ENCODE measurements at regions not wholly inside any gene's neighbourhood (a gene's known extent, or its start where the extent isn't known, plus 50 kb on each side); places are given as distances from the start of the nearest gene placed in this dataset.

DNA sequence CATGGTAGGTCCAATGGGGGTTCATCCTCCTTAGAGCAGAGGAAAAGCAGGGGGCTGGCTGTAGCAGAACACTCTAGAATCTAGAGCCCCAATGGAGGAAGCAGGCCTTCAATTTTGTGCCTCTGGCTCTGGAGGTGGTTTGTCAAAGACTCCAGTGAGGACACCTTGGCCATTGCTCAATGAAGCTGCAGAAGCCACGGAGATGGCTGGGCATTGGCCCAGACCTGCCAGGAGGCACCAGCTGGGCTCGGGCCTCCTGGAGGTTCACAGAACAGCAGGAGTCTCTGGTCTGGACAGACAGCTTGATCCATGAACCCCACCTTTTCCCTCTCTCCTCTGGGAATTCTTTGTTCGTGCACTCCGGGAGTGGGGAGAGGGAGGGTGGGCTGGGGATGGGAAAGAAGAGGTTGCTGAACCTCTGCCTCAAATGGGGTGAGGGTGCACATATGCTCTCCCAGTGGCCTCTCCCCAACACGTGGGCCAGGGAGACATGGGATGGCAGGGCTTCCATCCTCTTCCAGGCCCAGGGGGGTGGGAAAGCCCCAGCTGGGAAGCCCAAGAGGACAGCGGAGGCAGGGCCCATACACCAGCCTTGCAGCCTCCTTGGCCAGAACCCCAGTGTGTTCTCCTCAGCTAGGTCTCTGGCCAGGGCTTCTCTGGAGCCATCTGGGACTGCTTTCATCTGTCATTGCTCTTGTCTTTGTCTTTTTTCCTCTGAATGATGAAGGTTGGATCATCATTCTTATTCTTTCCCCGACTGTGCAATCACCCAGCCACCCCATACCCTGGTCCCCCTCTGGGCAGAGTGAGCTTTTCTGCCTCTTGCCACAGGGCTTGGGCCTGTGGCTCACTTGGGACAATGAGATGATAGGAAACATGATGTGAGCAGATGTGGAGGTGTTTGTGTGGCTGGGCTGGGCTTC, 1019.4 kb downstream of the BRD1 start:
- TF ChIP-seq, protein P1, sequence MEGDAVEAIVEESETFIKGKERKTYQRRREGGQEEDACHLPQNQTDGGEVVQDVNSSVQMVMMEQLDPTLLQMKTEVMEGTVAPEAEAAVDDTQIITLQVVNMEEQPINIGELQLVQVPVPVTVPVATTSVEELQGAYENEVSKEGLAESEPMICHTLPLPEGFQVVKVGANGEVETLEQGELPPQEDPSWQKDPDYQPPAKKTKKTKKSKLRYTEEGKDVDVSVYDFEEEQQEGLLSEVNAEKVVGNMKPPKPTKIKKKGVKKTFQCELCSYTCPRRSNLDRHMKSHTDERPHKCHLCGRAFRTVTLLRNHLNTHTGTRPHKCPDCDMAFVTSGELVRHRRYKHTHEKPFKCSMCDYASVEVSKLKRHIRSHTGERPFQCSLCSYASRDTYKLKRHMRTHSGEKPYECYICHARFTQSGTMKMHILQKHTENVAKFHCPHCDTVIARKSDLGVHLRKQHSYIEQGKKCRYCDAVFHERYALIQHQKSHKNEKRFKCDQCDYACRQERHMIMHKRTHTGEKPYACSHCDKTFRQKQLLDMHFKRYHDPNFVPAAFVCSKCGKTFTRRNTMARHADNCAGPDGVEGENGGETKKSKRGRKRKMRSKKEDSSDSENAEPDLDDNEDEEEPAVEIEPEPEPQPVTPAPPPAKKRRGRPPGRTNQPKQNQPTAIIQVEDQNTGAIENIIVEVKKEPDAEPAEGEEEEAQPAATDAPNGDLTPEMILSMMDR (IDR thresholded peaks at IDR 0.05; ENCODE audit: low read length), result no peak
- TF ChIP-seq EZH2 (optimal IDR thresholded peaks at IDR 0.05; ENCODE audit: low read depth, low read length), result no peak

All from MM.1S (cell line).